ENCODE measurements at regions not wholly inside any gene's neighbourhood (a gene's known extent, or its start where the extent isn't known, plus 50 kb on each side); places are given as distances from the start of the nearest gene placed in this dataset.

DNA sequence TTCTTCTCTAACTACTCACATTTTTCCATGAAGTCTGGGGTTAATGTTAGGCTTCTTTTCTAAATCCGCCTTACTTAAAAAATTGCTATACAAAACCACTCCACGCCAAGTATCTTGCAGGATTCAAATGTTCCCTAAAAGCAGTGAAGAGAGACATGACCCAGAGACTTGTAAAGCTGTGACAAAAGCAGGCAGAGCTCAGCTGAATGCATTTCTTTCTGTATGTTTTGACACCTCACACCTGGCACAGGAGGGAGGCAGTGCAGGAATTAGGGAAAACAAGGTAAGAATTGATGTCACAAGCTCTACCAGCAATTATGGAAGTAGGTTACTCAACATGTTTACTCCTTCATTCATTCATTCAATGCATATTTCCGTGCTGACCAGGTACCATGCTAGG lies 295.0 kb downstream of the RPAP3 start:
- ChIA-PET POLR2A (no interaction called here), CTCF (no interaction called here)
- Histone ChIP-seq H3K4me1 (ENCODE audit: control insufficient read depth in 1 of 2, insufficient read depth in 2 of 2, low read depth in 1 of 2, low read length in 1 of 2) (no peaks in the 10 kb centered on the region), H3K9me3 (no peaks in the 10 kb centered on the region), H2AFZ (ENCODE audit: low read depth) (no peak overlapping the region), H3F3A (replicated peaks; ENCODE audit: insufficient read depth) (no peaks in the 10 kb centered on the region), H3K4me2 (no peak overlapping the region), H3K9ac (no peak overlapping the region), H3K27ac (ENCODE audit: low read depth in 2 of 2, low read length in 1 of 2) (no peak overlapping the region), H3K36me3 (replicated peaks in 1 of 2; ENCODE audit: control insufficient read depth in 1 of 2, insufficient read depth in 2 of 2, low read length in 1 of 2) (no peaks in the 10 kb centered on the region), H3K27me3 (ENCODE audit: insufficient read depth) (peaks cover 28% of the 10 kb centered on the region; the same call in 1 of the 2 replicates), H4K20me1 (ENCODE audit: insufficient read depth) (no peaks in the 10 kb centered on the region), H3K4me3 (ENCODE audit: low read depth in 2 of 2, low read length in 1 of 2) (no peak overlapping the region), H3K9me2 (no peaks in the 10 kb centered on the region), H3K79me2 (ENCODE audit: insufficient read depth) (no peaks in the 10 kb centered on the region)
- DNase-seq = no peak
- 6% methylated on average over 3 of the region's 3 CpGs for WGBS (ENCODE audit: low lambda C conversion rate)
- TF ChIP-seq RAD21 (IDR thresholded peaks at IDR 0.05; ENCODE audit: low read length) = no peak
- TF ChIP-seq POLR2AphosphoS5 (IDR thresholded peaks at IDR 0.05; ENCODE audit: low read depth, low read length) = no peak

DNA sequence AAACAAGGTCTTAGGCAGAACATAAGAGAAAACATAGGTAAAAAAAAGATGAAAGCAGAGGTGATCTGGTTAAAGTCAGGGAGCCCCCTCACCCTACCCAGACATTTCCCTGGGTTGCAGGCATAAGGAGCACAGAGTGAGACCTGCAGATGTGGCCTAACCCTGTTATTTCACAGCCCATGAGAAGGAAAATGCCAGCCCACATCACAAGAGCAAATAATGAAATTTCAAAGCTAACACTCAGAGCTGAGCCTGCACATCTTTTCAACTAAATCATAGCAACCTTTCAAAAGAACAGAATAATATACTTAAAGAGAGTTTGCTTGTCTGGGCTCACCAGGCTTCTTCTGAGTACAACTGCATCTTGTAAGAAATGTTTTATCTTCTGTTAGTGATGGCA lies 295.4 kb downstream of the RPAP3 start:
- no peak for TF ChIP-seq TCF12 (IDR thresholded peaks at IDR 0.05)
- TF ChIP-seq FOXJ3 (CRISPR knock-in tag; IDR thresholded peaks at IDR 0.05) = no peak
- no peak for TF ChIP-seq EP300 (IDR thresholded peaks at IDR 0.05; ENCODE audit: borderline replicate concordance in 1 of 2, low read depth in 1 of 2, low read length in 1 of 2)
- TF ChIP-seq, protein P1, sequence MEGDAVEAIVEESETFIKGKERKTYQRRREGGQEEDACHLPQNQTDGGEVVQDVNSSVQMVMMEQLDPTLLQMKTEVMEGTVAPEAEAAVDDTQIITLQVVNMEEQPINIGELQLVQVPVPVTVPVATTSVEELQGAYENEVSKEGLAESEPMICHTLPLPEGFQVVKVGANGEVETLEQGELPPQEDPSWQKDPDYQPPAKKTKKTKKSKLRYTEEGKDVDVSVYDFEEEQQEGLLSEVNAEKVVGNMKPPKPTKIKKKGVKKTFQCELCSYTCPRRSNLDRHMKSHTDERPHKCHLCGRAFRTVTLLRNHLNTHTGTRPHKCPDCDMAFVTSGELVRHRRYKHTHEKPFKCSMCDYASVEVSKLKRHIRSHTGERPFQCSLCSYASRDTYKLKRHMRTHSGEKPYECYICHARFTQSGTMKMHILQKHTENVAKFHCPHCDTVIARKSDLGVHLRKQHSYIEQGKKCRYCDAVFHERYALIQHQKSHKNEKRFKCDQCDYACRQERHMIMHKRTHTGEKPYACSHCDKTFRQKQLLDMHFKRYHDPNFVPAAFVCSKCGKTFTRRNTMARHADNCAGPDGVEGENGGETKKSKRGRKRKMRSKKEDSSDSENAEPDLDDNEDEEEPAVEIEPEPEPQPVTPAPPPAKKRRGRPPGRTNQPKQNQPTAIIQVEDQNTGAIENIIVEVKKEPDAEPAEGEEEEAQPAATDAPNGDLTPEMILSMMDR (IDR thresholded peaks at IDR 0.05) = no peak
- TF ChIP-seq EZH2phosphoT487 (IDR thresholded peaks at IDR 0.05; ENCODE audit: borderline replicate concordance, low read depth) = no peak
- TF ChIP-seq RFX5 (IDR thresholded peaks at IDR 0.05; ENCODE audit: low read length) = no peak
- Histone ChIP-seq H3K9ac (no peak overlapping the region), H4K20me1 (ENCODE audit: insufficient read depth) (no peaks in the 10 kb centered on the region), H3K27me3 (ENCODE audit: insufficient read depth) (peaks cover 28% of the 10 kb centered on the region; the same call in 1 of the 2 replicates), H3K9me2 (no peaks in the 10 kb centered on the region), H3K79me2 (ENCODE audit: insufficient read depth) (no peaks in the 10 kb centered on the region), H3K9me3 (no peaks in the 10 kb centered on the region), H3K4me2 (no peak overlapping the region), H3K4me3 (ENCODE audit: low read depth in 2 of 2, low read length in 1 of 2) (no peak overlapping the region), H3K4me1 (ENCODE audit: control insufficient read depth in 1 of 2, insufficient read depth in 2 of 2, low read depth in 1 of 2, low read length in 1 of 2) (no peaks in the 10 kb centered on the region), H2AFZ (ENCODE audit: low read depth) (no peak overlapping the region), H3K27ac (ENCODE audit: low read depth in 2 of 2, low read length in 1 of 2) (no peak overlapping the region), H3F3A (replicated peaks; ENCODE audit: insufficient read depth) (no peaks in the 10 kb centered on the region), H3K36me3 (replicated peaks in 1 of 2; ENCODE audit: control insufficient read depth in 1 of 2, insufficient read depth in 2 of 2, low read length in 1 of 2) (no peaks in the 10 kb centered on the region)
- CTCF ChIA-PET = no interaction called here
- DNase-seq = no peak
- POLR2A ChIA-PET = no interaction called here

DNA sequence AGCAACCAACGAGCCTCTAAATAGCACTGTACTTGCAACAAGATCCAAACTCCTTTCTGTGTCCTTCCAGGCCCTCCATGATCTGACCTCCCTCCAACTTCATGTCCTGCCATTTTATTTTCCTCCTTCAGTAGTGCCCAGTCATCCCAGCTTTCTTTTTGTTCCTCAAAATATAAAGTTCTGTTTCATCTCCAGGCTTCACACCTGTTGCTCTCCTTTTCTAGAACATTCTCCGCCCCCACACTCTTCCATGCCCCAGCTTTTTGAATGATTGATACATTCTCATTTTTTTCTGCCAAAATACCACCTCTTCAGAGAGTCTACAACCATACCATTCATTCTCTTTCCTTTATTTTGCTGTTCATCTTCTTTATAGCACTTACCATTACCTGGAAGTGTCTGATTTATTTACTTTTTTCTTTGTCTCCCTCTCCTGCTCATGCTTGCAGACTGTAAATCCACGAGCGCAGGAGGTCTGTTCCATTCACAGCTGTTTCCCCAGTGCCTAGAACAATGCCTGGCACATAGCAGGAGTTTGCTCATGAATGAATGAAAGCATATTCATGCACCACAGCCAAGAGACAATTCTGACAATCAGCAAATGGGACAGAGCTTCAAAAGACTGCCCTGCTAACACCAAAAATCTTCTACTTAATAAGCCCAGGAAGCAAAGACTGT lies 296.4 kb downstream of the RPAP3 start:
- Histone ChIP-seq H3F3A (replicated peaks; ENCODE audit: insufficient read depth) (no peaks in the 10 kb centered on the region), H3K4me1 (ENCODE audit: control insufficient read depth in 1 of 2, insufficient read depth in 2 of 2, low read depth in 1 of 2, low read length in 1 of 2) (no peaks in the 10 kb centered on the region), H3K4me2 (no peak overlapping the region), H3K36me3 (replicated peaks in 1 of 2; ENCODE audit: control insufficient read depth in 1 of 2, insufficient read depth in 2 of 2, low read length in 1 of 2) (no peaks in the 10 kb centered on the region), H3K79me2 (ENCODE audit: insufficient read depth) (no peaks in the 10 kb centered on the region), H3K27me3 (ENCODE audit: insufficient read depth) (peaks cover 28% of the 10 kb centered on the region; the same call in 1 of the 2 replicates), H3K4me3 (ENCODE audit: low read depth in 2 of 2, low read length in 1 of 2) (no peak overlapping the region), H3K9me2 (no peaks in the 10 kb centered on the region), H4K20me1 (ENCODE audit: insufficient read depth) (no peaks in the 10 kb centered on the region), H2AFZ (ENCODE audit: low read depth) (no peak overlapping the region), H3K27ac (ENCODE audit: low read depth in 2 of 2, low read length in 1 of 2) (no peak overlapping the region), H3K9me3 (no peaks in the 10 kb centered on the region), H3K9ac (no peak overlapping the region)
- 17% methylated on average over 4 of the region's 4 CpGs for WGBS (ENCODE audit: low lambda C conversion rate)
- CTCF ChIA-PET = no interaction called here
- POLR2A ChIA-PET = no interaction called here
- no peak for DNase-seq
- TF ChIP-seq RCOR1 (IDR thresholded peaks at IDR 0.05; ENCODE audit: low read length) = no peak
- TF ChIP-seq GATA2 (CRISPR knock-in tag; IDR thresholded peaks at IDR 0.05) = no peak

Data from SK-N-SH (cell line).